ENCODE measurements at regions not wholly inside any gene's neighbourhood (a gene's known extent, or its start where the extent isn't known, plus 50 kb on each side); places are given as distances from the start of the nearest gene placed in this dataset.

DNA sequence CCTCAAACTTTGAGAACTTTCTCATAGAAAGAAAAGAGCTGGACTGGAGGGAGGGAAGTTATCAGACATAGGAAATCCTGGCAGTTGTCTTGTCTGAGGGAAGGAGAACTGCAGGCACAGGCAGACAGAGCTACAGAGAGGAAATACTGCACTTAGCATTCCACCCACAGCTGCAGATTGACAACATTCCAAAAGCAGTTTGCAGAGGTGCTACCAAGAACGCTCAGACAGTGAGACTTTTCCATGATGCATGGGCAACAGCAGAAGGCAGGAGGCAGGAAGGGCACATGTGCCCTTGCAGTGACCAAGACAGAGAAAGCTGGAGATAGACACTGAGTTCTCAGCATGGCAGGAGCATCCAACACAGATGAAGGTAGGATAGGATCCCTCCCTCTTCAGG is 327.5 kb upstream of the ZNF462 start:
- no peak for DNase-seq

DNA sequence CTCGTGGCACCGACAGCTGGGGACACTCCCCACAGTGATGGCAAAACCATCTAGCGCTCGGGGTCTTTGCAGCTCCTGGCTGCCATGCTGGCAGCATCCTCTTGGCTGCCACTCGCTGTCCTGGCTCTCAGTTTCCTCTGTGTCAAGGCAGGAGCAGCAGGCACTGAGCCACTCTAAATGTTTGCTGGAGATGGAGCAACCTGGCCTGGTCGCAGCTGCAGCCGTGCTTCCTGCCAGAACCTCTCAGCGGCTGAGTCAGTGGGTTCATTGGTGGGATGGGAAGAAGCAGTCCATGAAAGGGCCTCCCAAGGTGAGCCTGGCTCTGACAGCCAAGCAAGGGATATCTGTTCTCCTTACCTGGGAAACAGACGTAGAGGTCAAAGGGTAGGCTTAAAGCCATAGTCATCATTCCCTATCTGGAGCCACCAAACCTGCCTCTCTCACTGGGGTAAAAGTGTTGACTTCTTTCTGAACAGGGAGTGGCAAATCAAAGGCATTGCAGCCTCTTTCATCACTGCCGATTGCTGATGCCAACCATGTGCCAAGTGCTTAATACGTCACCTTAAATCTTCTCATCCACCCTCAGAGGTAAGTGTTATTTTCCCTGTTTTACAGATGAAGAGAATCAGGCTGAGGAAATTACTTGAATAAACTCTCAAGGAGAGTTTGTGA is 304.8 kb upstream of the ZNF462 start:
- DNase-seq, result no peak

DNA sequence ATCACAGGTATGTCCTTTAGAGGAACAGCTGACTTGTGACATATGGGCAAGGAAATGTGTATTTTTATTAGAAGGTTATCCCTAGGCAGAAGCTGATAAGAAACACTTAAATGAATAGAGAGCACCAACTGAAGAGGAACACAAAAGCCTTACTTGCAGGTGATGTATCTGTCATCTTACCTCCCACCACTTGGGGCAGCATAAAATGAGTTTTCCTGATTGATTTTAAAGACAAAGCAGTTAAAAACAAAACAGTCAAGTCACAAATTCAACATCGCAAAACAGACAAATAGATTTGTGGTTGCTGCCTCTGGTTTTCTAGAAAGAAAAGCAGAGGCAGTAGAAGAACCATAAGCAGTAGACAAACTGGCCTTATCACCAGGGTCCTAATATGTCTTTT is 302.4 kb upstream of the ZNF462 start:
- DNase-seq, result no peak

DNA sequence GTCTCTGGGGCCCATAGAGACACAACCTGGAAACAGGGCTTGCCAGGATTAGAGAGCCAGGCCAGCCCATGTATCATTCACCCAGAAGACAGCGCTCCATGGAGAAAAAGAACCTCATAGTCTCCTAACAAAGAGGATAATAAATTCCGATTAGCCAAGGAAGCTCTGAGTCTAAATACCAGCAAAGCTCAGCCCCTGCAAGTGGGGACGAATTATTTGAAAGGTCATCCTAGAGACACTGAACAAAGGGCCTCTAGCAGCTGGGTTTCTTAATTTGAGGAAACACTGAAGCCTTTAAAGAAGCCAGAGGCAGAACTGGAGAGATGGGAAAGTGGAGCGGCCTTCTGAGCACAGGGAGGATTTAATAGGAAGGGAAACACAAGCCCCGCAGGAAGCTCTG is 287.1 kb upstream of the ZNF462 start:
- DNase-seq, result no peak

DNA sequence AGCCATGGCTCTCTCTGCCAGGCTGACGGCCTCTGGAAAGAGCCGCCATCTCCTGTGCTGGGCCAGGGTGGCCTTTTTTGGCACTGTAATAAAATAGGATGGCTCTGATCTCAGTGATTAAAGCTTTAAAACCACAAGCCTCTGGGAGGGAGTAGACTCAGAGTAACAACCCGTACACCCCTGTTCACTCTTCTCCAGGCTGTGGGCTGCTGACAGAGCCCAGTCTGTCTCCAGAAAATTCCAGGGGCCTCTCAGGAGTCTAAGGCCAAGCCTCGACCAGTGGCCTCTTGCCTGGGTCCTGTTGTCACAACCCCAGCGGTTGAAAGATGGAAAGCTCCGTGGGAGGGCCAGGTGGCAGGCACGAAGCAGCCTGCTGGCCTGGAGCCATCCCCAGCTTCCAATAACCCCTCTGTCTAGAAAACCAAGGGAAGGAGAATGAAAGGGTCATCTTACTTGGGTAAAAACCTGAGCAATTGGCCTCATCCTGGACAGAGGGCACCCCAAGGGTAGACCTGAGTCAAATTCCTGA is 286.7 kb upstream of the ZNF462 start:
- no peak for DNase-seq

DNA sequence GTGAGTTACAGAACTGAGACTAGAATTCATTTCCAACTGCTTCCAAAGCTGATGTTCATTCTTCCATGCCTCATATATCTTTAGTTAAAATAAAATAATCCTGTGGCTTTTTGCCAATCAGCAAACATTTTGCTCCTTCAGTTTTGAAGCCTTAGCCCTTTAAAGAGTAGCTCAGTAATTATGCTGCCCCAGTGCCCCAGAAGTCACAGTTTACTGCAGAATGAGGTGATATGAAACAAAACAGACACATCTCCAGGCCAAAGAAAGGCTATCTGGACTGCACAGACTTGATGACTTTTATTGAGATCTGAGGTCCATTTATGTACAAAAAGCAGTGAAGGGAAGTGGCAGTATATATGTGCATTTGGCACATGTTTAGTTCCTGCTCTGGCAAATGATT is 285.8 kb upstream of the ZNF462 start:
- DNase-seq, result no peak

DNA sequence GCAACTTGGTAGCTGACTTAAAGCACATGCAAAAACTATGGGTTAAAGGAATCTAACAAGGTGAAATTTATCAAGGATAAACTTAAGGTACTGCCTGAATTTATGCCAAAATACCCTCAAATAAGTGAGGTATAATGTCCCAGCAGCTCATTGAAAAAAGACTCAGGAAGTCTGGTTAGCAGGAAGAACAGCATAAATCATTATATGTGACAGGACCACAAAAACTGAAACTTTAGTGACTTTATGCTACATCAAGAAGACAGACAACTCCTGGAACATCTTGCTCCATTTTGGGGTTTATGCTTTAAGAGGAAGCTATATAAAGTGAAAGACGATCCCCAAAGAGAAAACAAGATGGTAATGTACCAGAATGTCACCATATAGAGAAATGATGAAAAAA is 282.4 kb upstream of the ZNF462 start:
- DNase-seq, result no peak

DNA sequence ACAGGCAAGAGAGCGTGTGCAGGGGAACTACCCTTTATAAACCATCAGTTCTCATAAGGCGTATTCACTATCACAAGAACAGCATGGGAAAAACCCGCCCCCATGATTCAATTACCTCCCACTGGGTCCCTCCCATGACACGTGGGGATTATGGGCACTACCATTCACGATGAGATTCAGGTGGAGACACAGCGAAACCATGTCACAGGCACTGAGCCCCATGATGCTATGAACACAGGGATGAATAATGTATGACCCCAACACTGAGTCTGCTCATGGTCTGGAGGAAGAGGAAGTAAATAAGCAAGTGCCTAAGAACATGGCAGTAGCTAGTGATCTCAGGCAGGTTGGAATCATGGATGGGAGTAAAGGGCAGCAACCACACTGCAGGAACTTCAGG is 281.0 kb upstream of the ZNF462 start:
- DNase-seq, result no peak

DNA sequence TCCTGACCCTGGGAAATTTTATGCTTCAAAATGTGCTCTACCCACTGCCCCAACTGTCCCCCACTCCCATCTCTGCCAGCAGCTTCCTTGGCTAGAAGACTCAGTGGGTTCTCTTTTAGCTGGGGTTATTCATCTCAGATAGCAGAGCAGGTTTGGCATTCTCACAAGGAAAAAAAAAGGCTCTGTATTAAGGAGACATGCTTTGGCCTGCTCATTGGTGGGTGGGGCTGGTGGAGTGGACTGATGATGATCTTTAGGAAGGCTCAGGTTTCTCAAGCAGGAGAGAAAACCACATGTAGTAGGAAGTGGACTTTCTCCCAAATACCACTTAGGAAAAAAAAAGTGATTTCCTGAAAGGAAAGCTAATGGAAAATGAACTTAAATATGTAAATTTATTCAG is 279.2 kb upstream of the ZNF462 start:
- no peak for DNase-seq

DNA sequence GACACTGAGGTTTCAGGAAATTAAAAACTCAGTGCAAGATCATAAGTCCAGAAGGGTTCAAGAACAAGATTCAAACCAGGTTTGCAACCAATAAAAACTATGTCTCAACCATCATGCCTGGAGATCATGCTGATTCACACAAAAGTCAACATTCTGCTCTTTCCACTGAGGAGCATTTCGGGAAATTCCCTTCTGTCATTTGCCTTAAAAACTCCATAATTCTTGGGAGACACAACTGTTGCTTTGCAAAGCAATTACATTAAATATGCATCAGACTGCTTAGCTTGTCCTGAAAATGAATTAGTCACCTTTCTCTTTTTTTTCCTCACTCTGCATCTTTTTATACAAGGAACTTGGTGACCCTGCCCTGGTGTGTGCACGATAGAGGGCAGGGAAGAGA is 275.9 kb upstream of the ZNF462 start:
- DNase-seq, result no peak

DNA sequence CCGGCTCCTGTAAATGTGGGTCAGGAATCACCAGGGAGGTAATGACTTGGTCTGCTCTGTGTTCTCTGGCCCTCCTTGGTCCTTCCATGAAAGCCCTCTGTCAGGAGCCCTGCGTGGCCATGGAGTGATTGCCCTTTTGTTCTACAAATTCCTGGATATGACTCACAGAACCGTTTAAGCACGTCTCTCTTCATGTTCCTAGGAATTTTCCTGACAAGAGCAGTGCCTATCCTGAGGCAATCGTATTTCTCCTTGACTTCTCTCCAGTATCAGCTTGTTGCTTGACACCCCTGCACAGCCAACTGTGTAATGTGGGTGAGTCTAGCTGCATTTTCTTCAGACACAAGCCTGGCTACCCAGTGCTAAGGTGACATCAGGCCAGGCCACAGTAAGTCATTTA is 274.3 kb upstream of the ZNF462 start:
- DNase-seq, result no peak

DNA sequence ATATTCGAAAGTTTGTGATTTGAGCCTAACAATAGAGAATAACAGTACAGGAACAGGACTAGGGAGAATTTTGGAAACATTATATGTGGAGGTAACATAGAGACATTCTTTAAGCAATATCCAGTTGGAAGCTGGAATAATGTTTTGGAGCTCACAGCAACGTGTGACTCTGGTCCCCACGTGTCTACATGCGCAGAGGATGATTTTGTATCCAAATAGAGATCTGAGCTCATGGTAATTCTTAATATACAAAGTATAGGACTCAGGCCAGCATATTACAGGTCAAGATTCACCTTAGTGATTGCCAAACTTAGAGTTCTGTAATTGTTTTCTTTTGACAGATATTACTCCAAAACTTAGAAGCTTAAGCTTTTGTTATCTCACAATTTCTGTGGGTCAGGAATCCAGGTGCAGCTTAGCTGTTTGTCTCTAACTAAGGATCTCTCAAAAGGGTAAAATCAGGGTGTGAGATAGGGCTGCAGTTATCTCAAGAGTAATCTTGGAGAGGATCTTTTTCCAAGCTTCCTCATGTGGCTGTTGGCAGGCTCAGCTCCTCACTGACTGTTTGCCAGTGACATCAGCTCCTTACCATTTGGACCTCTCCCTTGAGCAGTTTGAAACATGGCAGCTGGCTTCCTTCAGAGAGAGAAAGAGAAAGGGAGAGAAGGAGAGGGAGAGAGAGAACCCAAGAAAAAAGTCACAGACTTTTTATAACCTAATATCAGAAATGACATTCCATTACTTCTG is 272.0 kb upstream of the ZNF462 start:
- no peak for DNase-seq

DNA sequence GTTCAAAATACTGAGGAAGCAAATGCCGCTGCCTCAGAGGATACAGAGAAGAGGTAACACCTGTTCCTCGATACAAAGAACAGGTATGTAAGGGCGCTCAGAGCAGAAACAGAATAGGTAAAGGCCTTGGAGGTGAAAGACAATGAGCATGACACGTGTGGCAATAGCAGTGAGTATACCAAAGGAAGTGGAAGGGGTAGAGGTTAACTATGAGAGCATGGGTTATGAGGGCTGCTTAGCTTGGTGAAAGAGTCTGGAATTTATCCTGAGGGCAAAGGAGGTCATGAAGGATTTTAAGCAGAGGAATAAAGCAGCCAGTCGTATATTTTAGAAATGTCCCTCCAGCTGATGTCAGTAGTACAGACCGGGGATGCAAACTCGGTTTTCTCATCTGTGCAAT is 269.8 kb upstream of the ZNF462 start:
- DNase-seq, result no peak

DNA sequence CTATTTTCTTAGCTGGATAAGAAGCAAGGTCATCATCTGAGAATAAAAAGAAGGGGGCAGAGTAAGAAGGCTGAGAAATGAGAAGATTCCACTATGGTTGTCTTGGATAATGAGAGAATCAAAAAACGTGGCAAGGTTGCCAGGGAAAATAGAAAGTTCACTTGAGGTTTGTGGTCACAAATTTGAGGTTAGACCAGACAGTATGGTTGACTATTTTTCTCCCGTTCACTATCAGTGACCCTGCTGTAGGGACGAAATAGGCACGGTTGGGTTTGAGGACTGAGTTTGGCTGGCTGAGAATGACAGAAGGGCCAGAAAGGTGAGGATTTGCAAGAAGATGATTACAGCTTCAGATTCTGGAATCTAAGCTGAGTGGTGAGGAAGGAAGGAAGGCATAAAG is 266.0 kb upstream of the ZNF462 start:
- DNase-seq, result no peak

DNA sequence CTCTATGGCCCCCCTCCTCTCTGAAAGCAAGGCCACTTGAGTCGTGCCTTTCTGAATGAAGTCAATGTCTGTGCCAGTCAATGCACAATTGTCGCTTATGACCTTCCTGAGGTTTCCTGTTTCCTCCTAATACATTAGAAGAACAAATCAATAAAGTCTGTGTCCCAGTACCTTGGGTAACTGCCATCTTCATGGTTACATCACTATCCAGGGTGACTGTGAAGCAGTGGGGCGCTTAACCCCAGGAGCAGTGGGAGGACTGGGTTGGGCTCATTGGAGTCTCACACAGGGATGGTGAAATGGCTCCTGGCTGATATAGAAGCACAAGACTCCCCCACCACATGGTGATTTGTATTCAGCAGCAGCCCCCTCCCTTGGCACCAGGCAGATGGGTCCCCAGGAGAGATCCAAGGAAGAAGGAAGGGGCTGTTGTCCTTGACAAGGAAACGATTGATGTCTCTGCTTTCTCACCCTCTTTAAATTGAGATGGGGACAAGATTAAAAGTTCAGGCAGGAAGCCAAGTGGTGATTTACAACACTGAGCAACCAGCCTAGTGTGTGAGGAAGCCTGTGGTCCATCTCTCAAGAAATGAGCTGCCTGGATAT is 261.9 kb upstream of the ZNF462 start:
- DNase-seq, result no peak

DNA sequence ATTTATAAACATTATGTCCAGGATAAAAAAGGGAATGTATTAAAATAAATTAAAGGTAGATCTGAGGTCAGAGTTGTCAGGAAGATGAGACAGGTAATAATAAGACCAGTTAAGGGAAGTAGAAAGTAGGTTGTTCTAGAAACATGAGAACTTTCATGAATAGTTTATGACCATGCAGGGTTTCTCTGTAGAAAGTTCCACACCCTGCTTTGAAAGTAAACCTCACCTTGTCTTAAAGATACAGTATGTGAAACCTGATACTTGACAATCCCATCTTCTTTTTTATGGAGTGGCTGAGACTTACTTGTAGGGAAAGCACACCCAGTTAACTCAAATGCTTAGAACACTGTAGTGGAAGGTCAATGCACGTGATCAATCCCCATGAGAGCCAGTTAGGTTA is 260.6 kb upstream of the ZNF462 start:
- no peak for DNase-seq

DNA sequence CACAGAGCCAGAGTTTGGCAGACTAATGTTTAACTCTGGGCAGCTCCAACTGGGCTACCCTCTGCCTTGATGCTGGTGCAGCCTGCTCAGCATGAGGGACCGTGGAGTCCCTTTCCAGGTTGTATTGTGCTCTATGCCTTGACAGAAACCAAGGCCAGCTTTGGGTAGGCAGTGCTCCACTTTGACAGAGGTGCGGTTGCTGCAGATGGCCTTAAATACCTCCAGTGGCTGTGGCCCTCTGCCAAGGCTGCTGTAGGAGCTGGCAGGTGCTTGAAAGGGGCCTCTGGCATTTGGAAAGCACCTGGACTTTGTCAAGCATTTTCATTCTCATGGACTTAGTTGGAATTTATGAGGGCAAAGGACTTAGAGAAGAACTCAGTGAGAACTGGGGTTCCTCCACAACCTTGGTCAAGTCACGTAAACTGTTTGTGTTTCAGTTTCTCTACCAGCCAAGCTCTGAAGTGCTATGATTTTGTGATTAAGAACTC is 249.7 kb upstream of the ZNF462 start:
- DNase-seq, result no peak

DNA sequence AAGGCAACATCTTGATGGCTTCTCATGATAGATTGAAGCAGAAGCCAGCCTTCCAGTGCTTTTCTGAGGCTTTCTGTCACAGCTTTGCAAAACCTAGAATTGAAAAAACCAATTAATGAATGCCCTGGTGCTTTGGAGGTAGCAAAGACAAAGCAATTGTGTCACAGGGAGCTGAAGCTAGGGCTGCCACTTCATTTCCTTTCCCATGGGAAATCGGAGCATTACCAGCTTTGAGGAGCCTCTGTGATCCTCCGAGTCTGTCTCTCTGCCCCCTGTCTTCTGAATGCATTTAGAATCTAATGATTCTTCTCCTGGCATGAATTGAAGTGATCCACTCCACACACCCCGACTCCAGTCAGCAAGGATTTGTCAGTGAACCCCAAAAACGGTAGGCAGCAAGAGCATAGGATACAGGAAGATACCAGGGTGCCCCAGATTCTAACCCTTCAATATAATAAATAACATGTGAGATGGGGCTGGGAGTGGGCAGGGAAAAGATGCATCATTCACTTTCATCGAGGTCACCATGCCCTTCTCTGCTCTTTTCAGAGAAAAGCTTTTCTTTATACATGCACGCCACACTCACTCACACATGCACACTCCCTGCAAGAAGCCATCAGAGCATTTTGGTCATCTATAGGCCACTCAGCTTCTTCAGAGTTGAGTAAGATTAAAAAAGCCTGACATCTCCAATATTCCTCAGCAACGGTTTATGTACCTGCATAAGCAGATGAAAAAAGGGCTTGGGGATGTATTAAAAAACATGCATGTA is 247.7 kb upstream of the ZNF462 start:
- no peak for DNase-seq

DNA sequence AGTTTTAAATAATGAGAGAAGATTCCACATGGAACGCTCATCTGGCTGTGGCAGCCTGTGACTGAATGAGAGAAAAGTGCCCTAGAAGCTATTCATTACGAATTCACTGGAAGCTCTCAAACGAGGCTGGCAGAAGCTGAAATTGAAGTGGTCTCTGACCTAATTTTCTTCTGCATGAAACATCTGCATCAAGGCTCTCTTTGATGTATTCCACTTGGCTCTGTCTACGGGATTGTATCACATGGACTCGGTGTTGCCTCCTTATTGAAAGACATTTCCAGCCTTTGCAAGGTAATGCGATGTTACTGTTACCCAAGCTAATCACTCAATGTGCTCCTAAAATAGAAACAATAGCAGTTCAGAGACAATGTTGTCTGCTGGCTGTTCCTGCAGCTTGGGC is 246.9 kb upstream of the ZNF462 start:
- no peak for DNase-seq

DNA sequence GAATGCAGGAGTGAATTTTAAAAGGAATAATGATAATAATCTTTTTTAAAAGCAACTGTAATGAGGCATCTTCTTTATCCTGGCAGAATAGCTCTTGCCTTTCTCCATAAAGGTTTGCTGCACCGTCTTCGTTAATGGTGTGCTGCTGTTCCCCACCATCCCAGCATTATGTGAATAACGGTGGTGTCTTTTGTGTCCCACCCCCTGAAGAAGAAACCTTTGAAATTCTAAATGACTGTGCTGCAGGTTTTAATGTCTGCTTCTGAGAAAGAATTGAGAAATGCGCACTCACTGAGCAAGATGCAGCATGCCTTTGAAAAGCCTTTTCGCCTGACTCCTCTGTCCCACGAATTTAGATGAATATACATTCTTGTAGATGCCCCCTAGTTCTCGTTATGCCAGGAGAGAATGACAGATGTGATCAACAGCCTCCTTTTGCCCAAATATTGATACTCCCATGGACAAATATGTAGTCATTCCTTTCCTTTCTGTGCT is 246.1 kb upstream of the ZNF462 start:
- DNase-seq, result no peak

DNA sequence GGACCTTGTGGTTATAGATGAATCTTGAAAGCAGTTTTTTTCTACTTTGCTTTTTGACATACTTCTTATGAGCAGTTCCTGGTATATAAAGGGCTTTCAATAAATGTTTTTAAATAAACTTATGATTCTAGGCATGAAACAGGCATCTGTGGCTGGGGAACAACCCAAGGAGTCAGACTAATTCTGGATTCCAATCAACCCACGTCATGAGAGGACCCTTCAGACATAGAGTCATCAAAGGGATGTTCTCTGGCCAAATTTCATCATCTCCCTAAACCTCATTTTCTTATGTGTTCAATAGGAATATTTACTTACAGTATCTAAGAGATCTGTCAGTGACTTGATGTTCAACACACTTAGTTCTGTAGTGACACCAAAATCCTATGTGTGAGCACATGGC is 243.8 kb upstream of the ZNF462 start:
- no peak for DNase-seq

DNA sequence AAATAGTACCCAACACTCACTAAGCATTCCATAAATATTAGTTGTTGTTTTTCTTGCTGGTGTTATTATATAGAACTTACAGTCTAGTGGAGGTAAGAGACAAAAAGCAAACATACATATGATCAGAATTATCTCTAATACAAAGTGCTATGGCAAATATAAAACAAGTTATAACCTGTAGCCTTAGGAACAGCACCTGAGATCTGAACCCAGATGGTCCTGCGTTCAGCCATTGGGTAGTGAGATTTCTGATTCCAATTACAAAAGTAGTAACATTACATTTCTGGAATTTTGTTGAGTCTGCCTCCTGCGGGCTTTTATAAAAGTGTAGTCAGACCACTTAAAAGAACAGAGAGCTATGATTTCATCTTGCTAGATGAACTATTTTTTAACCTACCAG is 242.9 kb upstream of the ZNF462 start:
- DNase-seq, result no peak

DNA sequence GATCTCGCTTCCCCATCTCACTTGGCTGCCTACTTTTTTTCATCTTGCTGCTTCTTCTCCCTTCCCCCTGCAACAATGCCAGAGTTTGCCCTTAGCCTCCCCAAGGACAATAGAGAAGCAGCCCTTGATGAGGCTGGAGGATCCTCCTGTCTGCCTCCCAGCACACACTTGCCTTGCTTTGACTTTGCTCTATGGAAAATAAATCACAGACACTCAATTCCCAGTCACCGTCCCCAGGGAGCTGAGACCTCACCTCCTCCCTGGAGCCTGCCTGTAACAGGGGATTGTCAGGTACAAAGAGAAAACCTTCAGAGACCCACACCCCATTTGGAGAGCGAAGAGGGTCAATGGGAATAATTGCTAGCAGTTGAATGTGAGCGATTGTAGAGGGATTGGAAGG is 242.1 kb upstream of the ZNF462 start:
- no peak for DNase-seq
